DMS153 (cell line): ENCODE measurements at regions not wholly inside any gene's neighbourhood (a gene's known extent, or its start where the extent isn't known, plus 50 kb on each side); places are given as distances from the start of the nearest gene placed in this dataset.

ENCODE experiments used
- DNase-seq: peaks from one replicate; lab custom pipeline; 2025; lab: John Stamatoyannopoulos, UW

GRCh38 chr13:112639521-112639920 lies 50.3 kb upstream of the ATP11A start:
- DNase-seq: no peak

DNA sequence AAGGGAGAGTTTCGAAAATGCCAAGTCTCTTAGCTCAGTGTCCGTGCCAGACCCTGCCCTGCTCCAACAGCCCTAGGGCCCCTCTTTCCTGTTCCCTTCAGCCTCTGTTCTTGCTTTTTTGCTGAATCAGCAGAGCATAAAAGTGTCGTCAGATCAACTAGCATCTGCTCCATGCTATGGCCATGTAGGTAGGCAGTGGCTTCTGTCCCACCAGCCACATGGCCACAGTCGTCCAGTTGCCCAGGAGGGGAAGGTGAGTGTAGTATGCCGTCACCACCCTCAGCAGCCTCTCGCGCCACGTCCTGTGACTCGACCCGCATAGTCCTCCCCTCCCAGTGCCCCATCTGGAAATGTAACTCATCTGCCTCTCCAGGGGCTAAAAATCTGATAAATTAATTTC lies 50.9 kb upstream of the ATP11A start:
- no peak for DNase-seq

GRCh38 chr13:112638157-112638750 lies 50.3 kb upstream of the TUBGCP3 start:
- DNase-seq: peak; percentile 44
